Cardiac muscle cell (in vitro differentiated cells and primary cell): ENCODE measurements at regions not wholly inside any gene's neighbourhood (a gene's known extent, or its start where the extent isn't known, plus 50 kb on each side); places are given as distances from the start of the nearest gene placed in this dataset.

ENCODE experiments used
- DNase-seq, 2 donors: peaks; one replicate each; pipeline versions ENCODE4 v3.0.0 to v3.0.0-alpha.2; 2010 to 2017; ENCODE audit warnings: low read depth in 1 of 2, low spot score in 1 of 2
- H3K27ac ChIP-seq: fragments of 200-600 bp; sonication (generic); 2 replicates; pipeline ENCODE4 v1.5.1; 2016
- H3K27me3 ChIP-seq: fragments of 200-600 bp; sonication (generic); 2 replicates; pipeline ENCODE4 v1.6.0; 2016; ENCODE audit warnings: control low read depth
- H3K36me3 ChIP-seq: fragments of 200-600 bp; sonication (generic); 2 replicates; pipeline ENCODE4 v1.5.1; 2016; ENCODE audit warnings: control low read depth
- H3K4me1 ChIP-seq: fragments of 200-600 bp; sonication (generic); 2 replicates; pipeline ENCODE4 v1.8.1; 2017; ENCODE audit warnings: low read depth, mild to moderate bottlenecking, mixed run types
- H3K4me3 ChIP-seq: fragments of 200-600 bp; sonication (generic); 2 replicates; pipeline ENCODE4 v1.5.1; 2016; ENCODE audit warnings: mild to moderate bottlenecking
- H3K9me3 ChIP-seq: fragments of 200-600 bp; sonication (generic); 2 replicates; pipeline ENCODE4 v1.5.1; 2017; ENCODE audit warnings: low read depth, mild to moderate bottlenecking, control low read depth
- TF ChIP-seq, protein P1 (sequence below): IDR thresholded peaks from 2 replicates; pipeline ENCODE4 v1.5.1; 2012; ENCODE audit warnings: low read depth, mild to moderate bottlenecking, low read length

DNA sequence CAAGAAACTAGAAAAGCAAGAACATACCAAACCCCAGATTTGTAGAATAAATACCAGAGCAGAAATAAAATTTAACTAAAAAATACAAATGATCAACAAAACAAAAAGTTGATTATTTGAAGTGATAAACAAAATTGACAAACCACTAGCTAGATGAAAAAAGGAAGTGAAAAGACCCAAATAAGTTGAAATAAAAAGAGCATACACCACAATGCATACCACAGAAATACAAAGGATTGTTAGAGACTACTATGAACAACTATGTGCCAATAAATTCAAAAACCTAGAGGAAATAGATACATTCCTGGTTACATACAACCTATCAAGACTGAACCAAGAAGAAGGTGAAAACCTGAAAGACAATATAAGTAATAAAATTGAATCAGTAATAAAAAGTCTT lies 333.4 kb downstream of the SH2D4B start:
- TF ChIP-seq, protein P1, sequence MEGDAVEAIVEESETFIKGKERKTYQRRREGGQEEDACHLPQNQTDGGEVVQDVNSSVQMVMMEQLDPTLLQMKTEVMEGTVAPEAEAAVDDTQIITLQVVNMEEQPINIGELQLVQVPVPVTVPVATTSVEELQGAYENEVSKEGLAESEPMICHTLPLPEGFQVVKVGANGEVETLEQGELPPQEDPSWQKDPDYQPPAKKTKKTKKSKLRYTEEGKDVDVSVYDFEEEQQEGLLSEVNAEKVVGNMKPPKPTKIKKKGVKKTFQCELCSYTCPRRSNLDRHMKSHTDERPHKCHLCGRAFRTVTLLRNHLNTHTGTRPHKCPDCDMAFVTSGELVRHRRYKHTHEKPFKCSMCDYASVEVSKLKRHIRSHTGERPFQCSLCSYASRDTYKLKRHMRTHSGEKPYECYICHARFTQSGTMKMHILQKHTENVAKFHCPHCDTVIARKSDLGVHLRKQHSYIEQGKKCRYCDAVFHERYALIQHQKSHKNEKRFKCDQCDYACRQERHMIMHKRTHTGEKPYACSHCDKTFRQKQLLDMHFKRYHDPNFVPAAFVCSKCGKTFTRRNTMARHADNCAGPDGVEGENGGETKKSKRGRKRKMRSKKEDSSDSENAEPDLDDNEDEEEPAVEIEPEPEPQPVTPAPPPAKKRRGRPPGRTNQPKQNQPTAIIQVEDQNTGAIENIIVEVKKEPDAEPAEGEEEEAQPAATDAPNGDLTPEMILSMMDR: no peak
- Histone ChIP-seq H3K27ac (no peak overlapping the region), H3K36me3 (no peaks in the 10 kb centered on the region), H3K9me3 (no peaks in the 10 kb centered on the region), H3K4me3 (no peak overlapping the region), H3K4me1 (no peaks in the 10 kb centered on the region), H3K27me3 (no peaks in the 10 kb centered on the region)
- no peak for DNase-seq

DNA sequence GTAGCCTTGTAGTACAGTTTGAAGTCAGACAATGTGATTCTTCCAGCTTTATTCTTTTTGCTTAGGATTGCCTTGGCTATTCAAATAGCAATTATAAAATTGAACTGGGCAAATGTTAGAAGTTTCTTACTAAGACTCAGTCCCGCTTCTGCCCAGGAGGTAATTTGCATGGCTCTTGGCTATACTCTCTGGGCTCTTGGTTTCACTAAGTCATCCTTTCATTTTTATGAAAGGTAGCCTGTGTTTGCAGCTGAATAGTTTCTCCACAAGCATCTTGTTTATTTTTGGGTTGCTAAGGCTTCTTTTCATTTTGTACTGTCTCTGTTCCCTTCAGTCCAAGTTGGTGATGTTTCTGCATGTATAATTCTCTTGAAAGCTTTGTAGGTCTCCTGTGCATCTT lies 340.6 kb downstream of the SH2D4B start:
- Histone ChIP-seq H3K9me3 (no peaks in the 10 kb centered on the region), H3K4me3 (no peak overlapping the region), H3K4me1 (no peaks in the 10 kb centered on the region), H3K36me3 (no peaks in the 10 kb centered on the region), H3K27ac (no peak overlapping the region), H3K27me3 (no peaks in the 10 kb centered on the region)
- DNase-seq: no peak
- TF ChIP-seq, protein P1: no peak

- TF ChIP-seq, protein P1: no peak
- DNase-seq: no peak
Measured at GRCh38 chr10:80890146-80890545, 352.4 kb downstream of the SH2D4B start.

GRCh38 chr10:80893256-80893655 lies 355.6 kb downstream of the SH2D4B start:
- H3K27me3 ChIP-seq: peaks cover 3% of the 10 kb centered on the region
- no peaks in the 10 kb centered on the region for H3K36me3 ChIP-seq
- H3K9me3 ChIP-seq: no peaks in the 10 kb centered on the region
- no peak overlapping the region for H3K4me3 ChIP-seq
- TF ChIP-seq, protein P1: no peak
- DNase-seq: no peak
- H3K27ac ChIP-seq: no peak overlapping the region
- H3K4me1 ChIP-seq: no peaks in the 10 kb centered on the region

More at GRCh38 chr10:80890146-80890545, 352.4 kb downstream of the SH2D4B start:
- H3K36me3 ChIP-seq: no peaks in the 10 kb centered on the region
- no peak overlapping the region for H3K4me3 ChIP-seq
- no peak overlapping the region for H3K27ac ChIP-seq
- no peaks in the 10 kb centered on the region for H3K27me3 ChIP-seq
- no peaks in the 10 kb centered on the region for H3K4me1 ChIP-seq
- H3K9me3 ChIP-seq: no peaks in the 10 kb centered on the region

DNA sequence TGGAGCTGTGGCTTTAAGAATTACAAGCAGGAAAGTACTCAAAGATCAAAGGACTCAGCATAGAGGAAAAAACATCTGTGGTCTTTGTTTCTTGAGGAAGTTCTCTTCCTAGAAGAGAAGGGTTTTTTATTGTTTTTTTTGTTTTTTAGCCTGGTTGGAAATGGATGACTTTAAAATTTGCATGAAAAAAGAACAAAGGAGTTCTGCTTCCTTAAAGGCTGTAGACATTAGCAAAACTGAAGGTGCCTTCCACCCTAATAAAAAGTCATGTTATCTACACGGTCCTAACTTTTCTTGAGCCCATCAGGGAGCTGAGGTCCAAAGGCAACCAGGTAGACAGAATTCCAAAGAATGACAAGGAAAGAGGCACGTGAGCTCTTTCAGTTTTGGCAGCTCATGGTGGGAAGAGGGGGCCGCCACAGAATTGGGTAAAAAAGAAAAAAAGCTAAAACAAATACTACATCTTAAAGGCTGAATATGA lies 356.6 kb downstream of the SH2D4B start:
- Histone ChIP-seq H3K9me3 (no peaks in the 10 kb centered on the region), H3K4me3 (no peak overlapping the region), H3K4me1 (no peaks in the 10 kb centered on the region), H3K36me3 (no peaks in the 10 kb centered on the region), H3K27me3 (peaks cover 3% of the 10 kb centered on the region), H3K27ac (no peak overlapping the region)
- TF ChIP-seq, protein P1: no peak
- no peak for DNase-seq
